ENCODE measurements at regions not wholly inside any gene's neighbourhood (a gene's known extent, or its start where the extent isn't known, plus 50 kb on each side); places are given as distances from the start of the nearest gene placed in this dataset.

- TF ChIP-seq CTCF (IDR thresholded peaks at IDR 0.05; ENCODE audit: poor library complexity) (no peak), EZH2 (IDR thresholded peaks at IDR 0.05; ENCODE audit: borderline replicate concordance) (no peak), EZH2phosphoT487 (IDR thresholded peaks at IDR 0.05; ENCODE audit: low read depth, severe bottlenecking, unreplicated experiment) (no peak)
Measured at GRCh38 chr5:52656569-52657246, 131.0 kb upstream of the ITGA1 start.

Data from hepatocyte (in vitro differentiated cells).